ENCODE measurements at regions not wholly inside any gene's neighbourhood (a gene's known extent, or its start where the extent isn't known, plus 50 kb on each side); places are given as distances from the start of the nearest gene placed in this dataset.

DNA sequence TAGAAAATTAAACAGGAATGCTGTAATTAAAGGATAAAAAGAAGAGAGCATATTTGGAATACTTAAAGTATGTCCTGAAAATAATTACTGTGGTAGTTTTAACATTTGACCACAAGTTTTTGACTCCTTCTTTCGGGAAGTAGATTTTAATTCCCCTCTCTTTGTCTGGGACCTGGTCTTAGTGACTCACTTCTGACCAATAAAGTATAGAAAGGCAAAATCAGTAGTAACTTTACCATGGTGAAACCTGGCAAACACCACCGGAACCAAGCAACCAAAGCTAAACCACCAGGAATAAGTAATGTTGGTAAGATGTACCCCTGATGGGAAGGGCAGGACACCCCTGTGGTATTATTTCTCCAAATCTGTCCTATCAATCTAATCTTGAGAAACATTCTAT is 314.8 kb downstream of the PDHA2 start:
- TF ChIP-seq, protein P1, sequence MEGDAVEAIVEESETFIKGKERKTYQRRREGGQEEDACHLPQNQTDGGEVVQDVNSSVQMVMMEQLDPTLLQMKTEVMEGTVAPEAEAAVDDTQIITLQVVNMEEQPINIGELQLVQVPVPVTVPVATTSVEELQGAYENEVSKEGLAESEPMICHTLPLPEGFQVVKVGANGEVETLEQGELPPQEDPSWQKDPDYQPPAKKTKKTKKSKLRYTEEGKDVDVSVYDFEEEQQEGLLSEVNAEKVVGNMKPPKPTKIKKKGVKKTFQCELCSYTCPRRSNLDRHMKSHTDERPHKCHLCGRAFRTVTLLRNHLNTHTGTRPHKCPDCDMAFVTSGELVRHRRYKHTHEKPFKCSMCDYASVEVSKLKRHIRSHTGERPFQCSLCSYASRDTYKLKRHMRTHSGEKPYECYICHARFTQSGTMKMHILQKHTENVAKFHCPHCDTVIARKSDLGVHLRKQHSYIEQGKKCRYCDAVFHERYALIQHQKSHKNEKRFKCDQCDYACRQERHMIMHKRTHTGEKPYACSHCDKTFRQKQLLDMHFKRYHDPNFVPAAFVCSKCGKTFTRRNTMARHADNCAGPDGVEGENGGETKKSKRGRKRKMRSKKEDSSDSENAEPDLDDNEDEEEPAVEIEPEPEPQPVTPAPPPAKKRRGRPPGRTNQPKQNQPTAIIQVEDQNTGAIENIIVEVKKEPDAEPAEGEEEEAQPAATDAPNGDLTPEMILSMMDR (IDR thresholded peaks at IDR 0.05) = no peak
- TF ChIP-seq POLR2A (IDR thresholded peaks at IDR 0.05) = no peak
- no peak for TF ChIP-seq EP300 (IDR thresholded peaks at IDR 0.05)
- TF ChIP-seq POLR2AphosphoS5 (IDR thresholded peaks at IDR 0.05) = no peak

Measured in suprapubic skin (tissue), 4 donors.